C4-2B (cell line): ENCODE measurements at regions not wholly inside any gene's neighbourhood (a gene's known extent, or its start where the extent isn't known, plus 50 kb on each side); places are given as distances from the start of the nearest gene placed in this dataset.

Experiments used
- ZFX ChIP-seq: fragments of 450-650 bp; IDR thresholded peaks from 2 replicates; pipeline ENCODE4 v1.6.1; 2017
- TF ChIP-seq, protein P1 (sequence below): fragments of 450-650 bp; conservative IDR thresholded peaks from 2 replicates; pipeline ENCODE4 v1.5.1; 2017; ENCODE audit warnings: mild to moderate bottlenecking

DNA sequence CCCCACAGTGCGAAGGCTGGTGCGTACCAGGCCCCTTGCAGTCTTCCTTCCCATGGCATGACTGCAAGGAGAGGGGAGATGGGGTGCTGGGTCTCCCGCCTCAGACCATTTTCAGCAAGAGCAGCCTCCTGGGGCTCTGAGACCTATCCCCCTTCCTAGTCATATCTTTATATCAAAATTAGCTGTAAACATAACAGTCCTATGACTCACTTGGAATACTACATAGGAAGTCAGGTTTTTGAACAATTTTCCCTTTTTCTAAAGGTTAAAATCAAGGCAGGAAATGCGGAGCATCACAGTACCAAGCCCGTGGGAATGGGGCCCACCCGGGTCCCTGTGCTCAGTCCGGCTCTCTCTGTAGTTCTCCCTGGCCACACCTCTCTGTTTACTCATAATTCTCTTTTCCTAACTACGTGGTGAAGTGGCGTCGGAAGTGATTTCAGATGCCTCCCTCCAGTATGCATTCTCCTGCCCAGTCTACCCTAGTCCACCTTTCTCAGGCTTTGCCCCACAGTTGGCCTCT is 109.8 kb upstream of the TMEM170B start:
- TF ChIP-seq, protein P1, sequence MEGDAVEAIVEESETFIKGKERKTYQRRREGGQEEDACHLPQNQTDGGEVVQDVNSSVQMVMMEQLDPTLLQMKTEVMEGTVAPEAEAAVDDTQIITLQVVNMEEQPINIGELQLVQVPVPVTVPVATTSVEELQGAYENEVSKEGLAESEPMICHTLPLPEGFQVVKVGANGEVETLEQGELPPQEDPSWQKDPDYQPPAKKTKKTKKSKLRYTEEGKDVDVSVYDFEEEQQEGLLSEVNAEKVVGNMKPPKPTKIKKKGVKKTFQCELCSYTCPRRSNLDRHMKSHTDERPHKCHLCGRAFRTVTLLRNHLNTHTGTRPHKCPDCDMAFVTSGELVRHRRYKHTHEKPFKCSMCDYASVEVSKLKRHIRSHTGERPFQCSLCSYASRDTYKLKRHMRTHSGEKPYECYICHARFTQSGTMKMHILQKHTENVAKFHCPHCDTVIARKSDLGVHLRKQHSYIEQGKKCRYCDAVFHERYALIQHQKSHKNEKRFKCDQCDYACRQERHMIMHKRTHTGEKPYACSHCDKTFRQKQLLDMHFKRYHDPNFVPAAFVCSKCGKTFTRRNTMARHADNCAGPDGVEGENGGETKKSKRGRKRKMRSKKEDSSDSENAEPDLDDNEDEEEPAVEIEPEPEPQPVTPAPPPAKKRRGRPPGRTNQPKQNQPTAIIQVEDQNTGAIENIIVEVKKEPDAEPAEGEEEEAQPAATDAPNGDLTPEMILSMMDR: no peak
- TF ChIP-seq ZFX: no peak
